AG04449 (cell line): ENCODE measurements at regions not wholly inside any gene's neighbourhood (a gene's known extent, or its start where the extent isn't known, plus 50 kb on each side); places are given as distances from the start of the nearest gene placed in this dataset.

Experiments
- CTCF ChIA-PET: fragments of 350-600 bp; formaldehyde crosslinking; extraction: SDS; loops from one replicate; lab custom pipeline; 2021; ENCODE audit warnings: antibody characterized with exemption; lab: Yijun Ruan, JAX
- POLR2A ChIA-PET: fragments of 400-600, 350-600 bp; formaldehyde crosslinking; extraction: SDS; loops from one replicate; lab custom pipeline; 2020; ENCODE audit warnings: antibody characterized with exemption, inconsistent platforms; lab: Yijun Ruan, JAX
- DNase-seq: peaks from one replicate; pipeline ENCODE4 v3.0.0-alpha.2; 2010; ENCODE audit warnings: low read depth, low spot score
- H3K4me3 ChIP-seq: 2 replicates; pipeline ENCODE4 v1.5.1; 2011; ENCODE audit warnings: low read depth, mild to moderate bottlenecking, control low read depth, low read length
- TF ChIP-seq, protein P1 (sequence below): IDR thresholded peaks from one replicate; pipeline ENCODE4 v1.5.1; 2011; ENCODE audit warnings: mild to moderate bottlenecking, moderate library complexity, low read length, control low read depth, inconsistent platforms; ENCODE audit not compliant: insufficient read depth; ENCODE audit errors: missing control alignments

DNA sequence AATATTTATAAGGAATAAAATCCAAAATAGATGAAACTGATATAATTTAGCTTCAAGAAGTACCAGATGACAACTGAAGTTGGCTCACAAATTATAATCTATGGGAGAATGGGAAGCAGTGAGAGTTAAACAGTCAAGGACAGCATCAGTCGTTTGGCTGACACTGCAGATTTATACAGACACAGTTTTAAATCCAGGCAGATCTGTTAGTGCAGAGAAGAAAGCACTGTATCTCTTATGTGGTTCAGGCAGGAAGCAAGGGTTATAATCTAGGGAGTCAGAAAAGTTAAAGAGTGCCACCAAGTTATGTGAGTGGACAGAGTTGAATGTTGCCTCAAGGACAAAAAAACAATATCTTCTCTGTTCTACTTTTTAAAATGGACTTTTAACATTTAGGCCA, 880.2 kb downstream of the TSN start:
- TF ChIP-seq, protein P1, sequence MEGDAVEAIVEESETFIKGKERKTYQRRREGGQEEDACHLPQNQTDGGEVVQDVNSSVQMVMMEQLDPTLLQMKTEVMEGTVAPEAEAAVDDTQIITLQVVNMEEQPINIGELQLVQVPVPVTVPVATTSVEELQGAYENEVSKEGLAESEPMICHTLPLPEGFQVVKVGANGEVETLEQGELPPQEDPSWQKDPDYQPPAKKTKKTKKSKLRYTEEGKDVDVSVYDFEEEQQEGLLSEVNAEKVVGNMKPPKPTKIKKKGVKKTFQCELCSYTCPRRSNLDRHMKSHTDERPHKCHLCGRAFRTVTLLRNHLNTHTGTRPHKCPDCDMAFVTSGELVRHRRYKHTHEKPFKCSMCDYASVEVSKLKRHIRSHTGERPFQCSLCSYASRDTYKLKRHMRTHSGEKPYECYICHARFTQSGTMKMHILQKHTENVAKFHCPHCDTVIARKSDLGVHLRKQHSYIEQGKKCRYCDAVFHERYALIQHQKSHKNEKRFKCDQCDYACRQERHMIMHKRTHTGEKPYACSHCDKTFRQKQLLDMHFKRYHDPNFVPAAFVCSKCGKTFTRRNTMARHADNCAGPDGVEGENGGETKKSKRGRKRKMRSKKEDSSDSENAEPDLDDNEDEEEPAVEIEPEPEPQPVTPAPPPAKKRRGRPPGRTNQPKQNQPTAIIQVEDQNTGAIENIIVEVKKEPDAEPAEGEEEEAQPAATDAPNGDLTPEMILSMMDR = no peak
- ChIA-PET POLR2A (no interaction called here), CTCF (no interaction called here)

DNA sequence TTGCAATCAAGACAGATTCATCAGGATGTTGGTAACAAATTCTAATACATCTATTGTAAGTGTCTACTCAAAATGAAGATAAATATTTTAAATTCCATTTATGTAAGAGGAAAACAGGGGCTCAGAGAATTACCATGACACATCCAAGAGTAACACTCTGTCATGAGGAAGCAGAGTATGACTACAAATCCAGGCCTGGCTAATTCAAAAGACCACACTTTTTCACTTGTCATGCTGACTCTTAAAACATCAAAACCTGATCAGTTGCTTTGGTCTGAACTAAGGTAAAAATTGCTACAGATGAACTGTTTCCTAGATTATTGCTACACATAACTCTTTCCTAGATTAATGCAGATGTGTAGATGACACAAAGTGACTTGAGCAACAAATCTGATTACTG, 880.6 kb downstream of the TSN start:
- DNase-seq = no peak
- H3K4me3 ChIP-seq = no peak overlapping the region
- ChIA-PET CTCF (no interaction called here), POLR2A (no interaction called here)
- TF ChIP-seq, protein P1 = no peak

More for the DNA sequence above, 880.2 kb downstream of the TSN start:
- DNase-seq = no peak
- no peak overlapping the region for H3K4me3 ChIP-seq

DNA sequence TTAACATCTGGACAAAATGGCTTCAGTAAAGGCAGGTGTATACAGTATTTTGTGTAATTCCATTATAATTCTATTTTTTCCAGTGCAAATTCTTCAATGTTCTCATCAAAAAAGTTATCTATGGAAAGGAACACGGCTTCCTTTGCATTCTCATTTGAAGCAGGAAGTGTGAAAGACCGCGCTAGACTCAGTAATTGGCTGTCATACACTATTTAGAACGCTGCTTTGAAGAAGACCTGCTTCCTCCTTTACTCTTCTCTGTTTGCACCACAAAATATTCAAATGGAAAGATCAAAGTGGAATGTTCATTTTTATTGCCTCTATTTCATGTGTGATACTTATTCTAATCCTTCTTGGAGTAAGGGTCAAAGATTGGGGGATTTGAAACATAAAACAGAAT, 883.7 kb downstream of the TSN start:
- CTCF ChIA-PET = no interaction called here
- TF ChIP-seq, protein P1 = no peak
- POLR2A ChIA-PET = no interaction called here
- no peak for DNase-seq
- no peak overlapping the region for H3K4me3 ChIP-seq

DNA sequence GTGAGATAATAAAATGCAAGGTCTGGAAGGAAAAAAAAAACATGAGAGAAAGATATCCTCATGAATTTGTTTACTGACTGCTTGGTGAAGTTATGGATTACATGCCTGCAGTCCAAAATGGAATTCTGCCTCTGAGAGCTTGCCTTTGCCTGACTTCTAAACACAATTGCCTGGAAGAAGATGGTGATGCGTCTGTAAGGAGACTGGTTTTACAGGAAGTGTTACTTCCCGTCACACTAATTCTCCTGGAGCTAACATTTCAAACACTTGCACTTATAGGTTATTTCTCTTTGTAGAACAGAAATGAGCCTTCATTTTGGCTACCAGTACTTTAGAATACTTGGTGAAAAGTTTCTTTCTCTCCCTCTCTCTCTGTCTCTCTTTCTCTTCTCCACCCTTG, 884.3 kb downstream of the TSN start:
- POLR2A ChIA-PET = no interaction called here
- DNase-seq = no peak
- TF ChIP-seq, protein P1 = no peak
- CTCF ChIA-PET = no interaction called here
- H3K4me3 ChIP-seq = no peak overlapping the region

DNA sequence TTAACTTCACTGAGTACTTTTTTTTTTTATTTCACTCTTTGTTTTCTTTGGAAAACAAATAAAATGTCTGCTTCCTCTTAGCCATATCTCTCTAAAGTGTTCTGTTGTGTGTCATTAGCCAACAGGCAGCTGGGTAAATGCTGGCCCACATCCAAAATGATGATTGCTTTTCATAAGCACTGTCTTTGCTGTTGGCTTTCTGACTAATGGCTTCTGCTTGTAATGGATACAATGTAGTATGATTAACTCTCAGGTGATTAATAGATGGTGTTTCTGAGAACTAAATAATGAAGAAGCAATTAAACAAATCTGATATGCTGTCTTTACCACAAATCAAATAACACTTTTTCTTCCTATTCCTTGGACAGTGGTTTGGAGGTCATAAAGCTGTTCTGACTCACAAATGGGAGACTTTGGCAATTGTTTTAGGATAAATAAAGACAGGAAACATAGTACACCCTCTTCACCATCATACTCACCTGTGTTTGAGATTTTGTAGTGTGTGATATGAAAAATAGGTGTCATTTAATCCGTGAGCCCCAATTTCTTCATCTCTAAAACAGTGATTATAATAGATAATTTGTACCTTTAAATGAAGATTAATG, 888.4 kb downstream of the TSN start:
- POLR2A ChIA-PET = no interaction called here
- TF ChIP-seq, protein P1 = no peak
- DNase-seq = peak; percentile 21
- no peak overlapping the region for H3K4me3 ChIP-seq
- CTCF ChIA-PET = no interaction called here

DNA sequence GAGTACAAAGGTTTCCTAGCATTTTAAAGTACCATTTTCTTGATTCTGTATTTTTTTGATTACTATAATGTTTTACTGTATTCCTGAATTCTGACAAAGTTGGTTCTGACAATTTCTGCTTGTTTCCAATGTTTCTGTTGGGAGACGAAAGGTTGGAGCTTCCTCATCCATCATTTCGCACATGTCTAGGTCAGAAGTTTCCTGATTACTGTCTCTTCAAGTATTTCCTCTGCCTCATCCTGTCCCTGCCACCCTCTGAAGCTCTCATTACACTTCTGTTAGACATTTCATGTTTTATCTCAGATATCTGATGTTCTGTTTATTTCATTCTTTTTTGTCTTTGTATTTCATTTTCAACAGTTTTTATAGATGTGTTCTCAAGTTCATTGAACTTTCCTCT, 895.8 kb downstream of the TSN start:
- POLR2A ChIA-PET = no interaction called here
- CTCF ChIA-PET = no interaction called here
- DNase-seq = no peak
- no peak overlapping the region for H3K4me3 ChIP-seq
- TF ChIP-seq, protein P1 = no peak
